GM12874 (cell line): ENCODE measurements at regions not wholly inside any gene's neighbourhood (a gene's known extent, or its start where the extent isn't known, plus 50 kb on each side); places are given as distances from the start of the nearest gene placed in this dataset.

Source experiments
- TF ChIP-seq, protein P1 (sequence below): IDR thresholded peaks from 2 replicates; pipeline ENCODE4 v1.5.1; 2011; ENCODE audit warnings: low read depth, mild to moderate bottlenecking, control low read depth, low read length, moderate library complexity; ENCODE audit not compliant: insufficient read depth

GRCh38 chr5:68398146-68398812 is 182.7 kb downstream of the PIK3R1 start:
- TF ChIP-seq, protein P1, sequence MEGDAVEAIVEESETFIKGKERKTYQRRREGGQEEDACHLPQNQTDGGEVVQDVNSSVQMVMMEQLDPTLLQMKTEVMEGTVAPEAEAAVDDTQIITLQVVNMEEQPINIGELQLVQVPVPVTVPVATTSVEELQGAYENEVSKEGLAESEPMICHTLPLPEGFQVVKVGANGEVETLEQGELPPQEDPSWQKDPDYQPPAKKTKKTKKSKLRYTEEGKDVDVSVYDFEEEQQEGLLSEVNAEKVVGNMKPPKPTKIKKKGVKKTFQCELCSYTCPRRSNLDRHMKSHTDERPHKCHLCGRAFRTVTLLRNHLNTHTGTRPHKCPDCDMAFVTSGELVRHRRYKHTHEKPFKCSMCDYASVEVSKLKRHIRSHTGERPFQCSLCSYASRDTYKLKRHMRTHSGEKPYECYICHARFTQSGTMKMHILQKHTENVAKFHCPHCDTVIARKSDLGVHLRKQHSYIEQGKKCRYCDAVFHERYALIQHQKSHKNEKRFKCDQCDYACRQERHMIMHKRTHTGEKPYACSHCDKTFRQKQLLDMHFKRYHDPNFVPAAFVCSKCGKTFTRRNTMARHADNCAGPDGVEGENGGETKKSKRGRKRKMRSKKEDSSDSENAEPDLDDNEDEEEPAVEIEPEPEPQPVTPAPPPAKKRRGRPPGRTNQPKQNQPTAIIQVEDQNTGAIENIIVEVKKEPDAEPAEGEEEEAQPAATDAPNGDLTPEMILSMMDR: no peak

- TF ChIP-seq, protein P1: no peak
Measured at GRCh38 chr5:68403301-68403700, 187.7 kb downstream of the PIK3R1 start.

DNA sequence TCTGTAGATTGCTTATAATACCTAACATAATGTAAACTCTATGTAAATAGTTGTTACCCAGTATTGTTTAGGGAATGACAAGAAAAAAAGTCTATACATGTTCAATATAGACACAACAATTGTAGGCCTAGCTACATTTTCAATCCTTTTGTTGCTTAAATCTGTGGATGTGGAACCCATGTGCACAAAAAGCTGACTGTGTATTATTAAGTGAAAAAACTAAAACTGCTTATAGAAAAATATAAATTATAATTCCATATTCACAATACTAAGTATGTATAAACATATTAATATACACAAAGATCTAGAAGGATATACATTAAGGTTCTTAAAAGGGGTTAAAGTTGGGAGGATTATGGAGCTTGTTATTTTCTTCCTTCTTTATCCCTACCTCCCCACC is 188.7 kb downstream of the PIK3R1 start:
- TF ChIP-seq, protein P1: no peak

- TF ChIP-seq, protein P1: no peak
Measured at GRCh38 chr5:68405026-68405684, 189.6 kb downstream of the PIK3R1 start.

- TF ChIP-seq, protein P1: no peak
Measured at GRCh38 chr5:68405784-68406743, 190.5 kb downstream of the PIK3R1 start.

DNA sequence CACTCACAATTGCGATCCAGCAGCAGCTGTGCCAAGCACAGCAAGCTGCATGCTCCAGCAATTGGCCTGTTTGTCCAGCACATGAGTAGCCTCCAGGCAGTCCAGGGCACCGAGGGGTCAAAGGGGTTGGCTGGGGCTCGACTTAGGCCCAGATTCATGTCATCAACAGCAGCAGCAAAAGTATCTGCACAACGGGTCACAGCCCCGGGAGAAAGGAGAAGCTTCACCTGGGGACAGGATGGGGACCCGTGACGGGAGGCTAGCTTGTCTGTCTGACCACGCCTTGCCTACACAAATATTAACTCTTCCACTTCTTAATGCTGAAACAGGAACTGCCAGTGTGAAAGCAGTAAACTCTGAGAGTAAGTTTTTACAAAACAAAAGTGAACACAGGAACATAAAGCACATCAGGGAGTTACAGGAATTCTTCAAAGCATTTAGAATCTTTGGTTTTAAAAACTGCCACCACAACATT is 191.2 kb downstream of the PIK3R1 start:
- TF ChIP-seq, protein P1: no peak
